ENCODE measurements at regions not wholly inside any gene's neighbourhood (a gene's known extent, or its start where the extent isn't known, plus 50 kb on each side); places are given as distances from the start of the nearest gene placed in this dataset.

DNA sequence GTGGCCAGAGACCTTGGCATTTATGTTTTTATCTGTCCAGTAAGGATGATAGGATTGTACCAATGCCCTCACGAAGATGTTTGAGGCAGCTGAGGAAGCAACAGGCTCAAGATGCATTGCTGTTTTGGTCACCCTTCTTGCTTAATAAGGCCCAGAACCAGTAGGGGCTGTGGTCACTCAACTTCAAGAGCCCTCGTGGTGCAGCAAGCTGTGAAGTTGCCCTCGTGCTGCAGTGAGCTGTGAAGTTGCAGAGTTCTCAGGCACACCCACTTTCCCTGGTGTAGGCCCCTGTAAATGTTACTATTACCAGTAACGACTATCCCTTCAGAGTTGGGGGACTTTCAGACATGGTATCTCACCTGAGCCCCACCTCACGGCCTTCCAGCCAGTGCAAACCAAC is 207.6 kb upstream of the LYZL1 start:
- in situ Hi-C loops (cut with MboI; ENCODE audit: low sequenced_read_pairs, unreplicated experiment): no loop called here
- TF ChIP-seq, protein P1, sequence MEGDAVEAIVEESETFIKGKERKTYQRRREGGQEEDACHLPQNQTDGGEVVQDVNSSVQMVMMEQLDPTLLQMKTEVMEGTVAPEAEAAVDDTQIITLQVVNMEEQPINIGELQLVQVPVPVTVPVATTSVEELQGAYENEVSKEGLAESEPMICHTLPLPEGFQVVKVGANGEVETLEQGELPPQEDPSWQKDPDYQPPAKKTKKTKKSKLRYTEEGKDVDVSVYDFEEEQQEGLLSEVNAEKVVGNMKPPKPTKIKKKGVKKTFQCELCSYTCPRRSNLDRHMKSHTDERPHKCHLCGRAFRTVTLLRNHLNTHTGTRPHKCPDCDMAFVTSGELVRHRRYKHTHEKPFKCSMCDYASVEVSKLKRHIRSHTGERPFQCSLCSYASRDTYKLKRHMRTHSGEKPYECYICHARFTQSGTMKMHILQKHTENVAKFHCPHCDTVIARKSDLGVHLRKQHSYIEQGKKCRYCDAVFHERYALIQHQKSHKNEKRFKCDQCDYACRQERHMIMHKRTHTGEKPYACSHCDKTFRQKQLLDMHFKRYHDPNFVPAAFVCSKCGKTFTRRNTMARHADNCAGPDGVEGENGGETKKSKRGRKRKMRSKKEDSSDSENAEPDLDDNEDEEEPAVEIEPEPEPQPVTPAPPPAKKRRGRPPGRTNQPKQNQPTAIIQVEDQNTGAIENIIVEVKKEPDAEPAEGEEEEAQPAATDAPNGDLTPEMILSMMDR (IDR thresholded peaks at IDR 0.05; ENCODE audit: borderline replicate concordance, control extremely low read depth, extremely low read depth, insufficient read depth, missing control alignments): no peak
- no peak for DNase-seq (ENCODE audit: low spot score)

DNA sequence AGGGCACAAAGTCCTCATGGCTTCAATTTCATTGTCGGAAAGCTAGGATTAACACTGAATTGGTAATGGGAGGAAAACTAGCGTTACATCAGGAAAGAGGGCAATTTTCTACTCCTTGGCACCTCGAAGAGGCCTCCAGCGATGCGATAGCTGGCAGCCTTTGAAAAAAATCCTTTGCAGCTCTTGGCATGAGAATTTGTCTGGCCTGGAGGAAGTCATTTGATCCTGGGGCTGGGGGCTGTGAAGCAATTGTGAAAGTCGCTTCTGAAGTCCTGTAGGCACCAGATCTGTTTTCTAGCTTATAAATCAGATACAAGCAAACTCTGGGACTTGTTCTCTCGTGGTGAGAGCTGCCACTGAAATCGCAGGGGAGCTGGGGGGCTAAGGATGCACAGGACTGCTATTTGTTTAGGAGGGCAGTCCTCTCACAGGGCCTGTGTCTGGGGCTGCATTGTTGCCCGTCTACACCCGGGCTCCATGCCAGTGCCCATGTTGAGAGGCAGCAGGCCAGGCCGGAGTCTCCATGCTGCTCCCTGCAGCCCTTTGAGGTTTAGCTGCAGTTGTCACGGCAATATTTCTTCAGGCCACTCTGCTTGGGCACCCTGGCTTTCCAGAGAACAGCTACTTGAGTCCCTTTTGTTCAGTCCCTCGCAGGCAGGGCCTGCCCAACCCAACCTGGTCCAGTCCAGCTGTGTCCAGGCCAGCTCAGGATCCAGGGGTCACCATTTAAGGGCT is 206.8 kb upstream of the LYZL1 start:
- TF ChIP-seq, protein P1 (IDR thresholded peaks at IDR 0.05; ENCODE audit: borderline replicate concordance, control extremely low read depth, extremely low read depth, insufficient read depth, missing control alignments): no peak
- DNase-seq (ENCODE audit: low spot score): no peak
- in situ Hi-C loops (cut with MboI; ENCODE audit: low sequenced_read_pairs, unreplicated experiment): no loop called here

DNA sequence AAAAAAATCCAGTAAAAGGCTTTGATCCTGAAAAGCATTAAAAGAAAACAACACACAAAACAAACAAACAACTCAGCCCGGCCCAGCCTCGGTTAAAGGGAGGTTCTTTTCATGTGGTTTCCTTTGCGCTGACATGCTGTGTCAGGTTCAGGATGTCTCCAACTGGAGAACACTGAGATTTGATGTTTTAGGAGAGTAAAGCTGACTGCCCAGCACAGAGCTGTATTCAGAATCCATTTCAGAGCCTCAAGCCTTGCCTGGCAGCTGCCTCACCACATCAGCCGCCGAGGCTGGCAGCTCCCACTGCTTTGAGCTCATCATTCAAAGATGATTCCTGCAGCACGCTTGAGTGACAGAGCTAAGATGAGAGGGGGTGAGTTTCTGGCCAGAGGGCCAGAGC is 205.8 kb upstream of the LYZL1 start:
- TF ChIP-seq, protein P1 (IDR thresholded peaks at IDR 0.05; ENCODE audit: borderline replicate concordance, control extremely low read depth, extremely low read depth, insufficient read depth, missing control alignments): no peak
- no peak for DNase-seq (ENCODE audit: low spot score)
- in situ Hi-C loops (cut with MboI; ENCODE audit: low sequenced_read_pairs, unreplicated experiment): no loop called here

GRCh38 chr10:29084681-29085307 is 204.1 kb upstream of the LYZL1 start:
- TF ChIP-seq, protein P1 (IDR thresholded peaks at IDR 0.05; ENCODE audit: borderline replicate concordance, control extremely low read depth, extremely low read depth, insufficient read depth, missing control alignments): no peak
- in situ Hi-C loops (cut with MboI; ENCODE audit: low sequenced_read_pairs, unreplicated experiment): no loop called here
- no peak for DNase-seq (ENCODE audit: low spot score)

- DNase-seq (ENCODE audit: low spot score): no peak
- in situ Hi-C loops (cut with MboI; ENCODE audit: low sequenced_read_pairs, unreplicated experiment): no loop called here
- TF ChIP-seq, protein P1 (IDR thresholded peaks at IDR 0.05; ENCODE audit: borderline replicate concordance, control extremely low read depth, extremely low read depth, insufficient read depth, missing control alignments): no peak
Measured at GRCh38 chr10:29089091-29089490, 199.8 kb upstream of the LYZL1 start.

- in situ Hi-C loops (cut with MboI; ENCODE audit: low sequenced_read_pairs, unreplicated experiment): no loop called here
- TF ChIP-seq, protein P1 (IDR thresholded peaks at IDR 0.05; ENCODE audit: borderline replicate concordance, control extremely low read depth, extremely low read depth, insufficient read depth, missing control alignments): no peak
- DNase-seq (ENCODE audit: low spot score): no peak
Measured at GRCh38 chr10:29096303-29096824, 192.5 kb upstream of the LYZL1 start.
